ENCODE measurements at regions not wholly inside any gene's neighbourhood (a gene's known extent, or its start where the extent isn't known, plus 50 kb on each side); places are given as distances from the start of the nearest gene placed in this dataset.

GRCh38 chr10:36097696-36098095, 455.6 kb upstream of the FZD8 start:
- Histone ChIP-seq H3K4me3 (no peak overlapping the region), H3K4me1 (no peaks in the 10 kb centered on the region), H3K36me3 (no peaks in the 10 kb centered on the region), H3K27me3 (no peaks in the 10 kb centered on the region), H3K9me3 (no peaks in the 10 kb centered on the region), H3K27ac (no peak overlapping the region)
- TF ChIP-seq CTCF (IDR thresholded peaks at IDR 0.05) (no peak), POLR2AphosphoS5 (IDR thresholded peaks at IDR 0.05) (no peak), POLR2A (IDR thresholded peaks at IDR 0.05) (no peak)
- no peak for DNase-seq (ENCODE audit: low spot score in 2 of 2)
- intact Hi-C loops (cut with DNase I; ENCODE audit: low total_unique reads), result no loop called here

GRCh38 chr10:36096576-36096975, 454.5 kb upstream of the FZD8 start:
- Histone ChIP-seq H3K27ac (no peak overlapping the region), H3K4me3 (no peak overlapping the region), H3K36me3 (no peaks in the 10 kb centered on the region), H3K4me1 (no peaks in the 10 kb centered on the region), H3K9me3 (no peaks in the 10 kb centered on the region), H3K27me3 (no peaks in the 10 kb centered on the region)
- intact Hi-C loops (cut with DNase I; ENCODE audit: low total_unique reads), result no loop called here
- DNase-seq (ENCODE audit: low spot score in 2 of 2), result no peak
- no peak for TF ChIP-seq CTCF (IDR thresholded peaks at IDR 0.05)
- no peak for TF ChIP-seq POLR2A (IDR thresholded peaks at IDR 0.05)
- TF ChIP-seq POLR2AphosphoS5 (IDR thresholded peaks at IDR 0.05), result no peak

- H3K4me3 ChIP-seq, result no peak overlapping the region
- no peaks in the 10 kb centered on the region for H3K36me3 ChIP-seq
- H3K4me1 ChIP-seq, result no peaks in the 10 kb centered on the region
- no peak for DNase-seq (ENCODE audit: low spot score in 2 of 2)
- no peak for TF ChIP-seq POLR2A (IDR thresholded peaks at IDR 0.05)
- TF ChIP-seq CTCF (IDR thresholded peaks at IDR 0.05), result no peak
- TF ChIP-seq POLR2AphosphoS5 (IDR thresholded peaks at IDR 0.05), result no peak
- H3K27me3 ChIP-seq, result no peaks in the 10 kb centered on the region
- H3K27ac ChIP-seq, result no peak overlapping the region
- intact Hi-C loops (cut with DNase I; ENCODE audit: low total_unique reads), result no loop called here
- no peaks in the 10 kb centered on the region for H3K9me3 ChIP-seq
Measured at GRCh38 chr10:36094096-36094495, 452.0 kb upstream of the FZD8 start.

- no peak for DNase-seq (ENCODE audit: low spot score in 2 of 2)
- H3K36me3 ChIP-seq, result no peaks in the 10 kb centered on the region
- no peaks in the 10 kb centered on the region for H3K4me1 ChIP-seq
- TF ChIP-seq CTCF (IDR thresholded peaks at IDR 0.05) (no peak), POLR2AphosphoS5 (IDR thresholded peaks at IDR 0.05) (no peak), POLR2A (IDR thresholded peaks at IDR 0.05) (no peak)
- no peak overlapping the region for H3K27ac ChIP-seq
- H3K9me3 ChIP-seq, result no peaks in the 10 kb centered on the region
- no peaks in the 10 kb centered on the region for H3K27me3 ChIP-seq
- intact Hi-C loops (cut with DNase I; ENCODE audit: low total_unique reads), result no loop called here
- no peak overlapping the region for H3K4me3 ChIP-seq
Measured at GRCh38 chr10:36092116-36092515, 450.0 kb upstream of the FZD8 start.

GRCh38 chr10:36091007-36091406, 448.9 kb upstream of the FZD8 start:
- Histone ChIP-seq H3K4me1 (no peaks in the 10 kb centered on the region), H3K27me3 (no peaks in the 10 kb centered on the region), H3K4me3 (no peak overlapping the region), H3K9me3 (no peaks in the 10 kb centered on the region), H3K36me3 (no peaks in the 10 kb centered on the region), H3K27ac (no peak overlapping the region)
- TF ChIP-seq POLR2A (IDR thresholded peaks at IDR 0.05) (no peak), POLR2AphosphoS5 (IDR thresholded peaks at IDR 0.05) (no peak), CTCF (IDR thresholded peaks at IDR 0.05) (no peak)
- intact Hi-C loops (cut with DNase I; ENCODE audit: low total_unique reads), result no loop called here
- DNase-seq (ENCODE audit: low spot score in 2 of 2), result no peak
